DOHH2 (cell line): ENCODE measurements at regions not wholly inside any gene's neighbourhood (a gene's known extent, or its start where the extent isn't known, plus 50 kb on each side); places are given as distances from the start of the nearest gene placed in this dataset.

Experiments
- H3F3A ChIP-seq: fragments of 200-600 bp; sonication (generic), shearing (Covaris generic); 2 replicates; pipeline ENCODE4 v1.6.0; 2016; ENCODE audit warnings: antibody characterized with exemption, mild to moderate bottlenecking; ENCODE audit not compliant: control insufficient read depth, insufficient read depth
- H3K27ac ChIP-seq: fragments of 200-600 bp; sonication (generic); 2 replicates; pipeline ENCODE4 v1.5.1; 2014; ENCODE audit warnings: low read depth, mild to moderate bottlenecking, low read length, moderate library complexity
- H3K27me3 ChIP-seq: fragments of 200-600 bp; sonication (generic); 2 replicates; pipeline ENCODE4 v1.6.1; 2014; ENCODE audit warnings: mild to moderate bottlenecking, low read length, mixed read lengths; ENCODE audit not compliant: control insufficient read depth
- H3K36me3 ChIP-seq: fragments of 200-600 bp; sonication (generic); 2 replicates; pipeline ENCODE4 v1.6.1; 2014; ENCODE audit warnings: mild to moderate bottlenecking, low read length, moderate library complexity, mixed read lengths; ENCODE audit not compliant: control insufficient read depth
- H3K4me1 ChIP-seq: fragments of 200-600 bp; sonication (generic); 2 replicates; pipeline ENCODE4 v1.6.1; 2014; ENCODE audit warnings: mild to moderate bottlenecking, low read length, mixed read lengths; ENCODE audit not compliant: control insufficient read depth
- H3K4me2 ChIP-seq: fragments of 200-600 bp; sonication (generic); 2 replicates; pipeline ENCODE4 v1.6.0; 2014; ENCODE audit warnings: mild to moderate bottlenecking, low read length, moderate library complexity
- H3K4me3 ChIP-seq: fragments of 200-600 bp; sonication (generic); 2 replicates; pipeline ENCODE4 v1.5.1; 2014; ENCODE audit warnings: mild to moderate bottlenecking, low read length, mixed read lengths
- H3K79me2 ChIP-seq: fragments of 200-600 bp; sonication (generic); 2 replicates; pipeline ENCODE4 v1.6.1; 2014; ENCODE audit warnings: mild to moderate bottlenecking, low read length, mixed read lengths; ENCODE audit not compliant: control insufficient read depth
- H3K9me2 ChIP-seq: fragments of 200-600 bp; sonication (generic); replicated peaks from 2 replicates; pipeline ENCODE4 v1.6.1; 2014; ENCODE audit warnings: mild to moderate bottlenecking, low read length, mixed read lengths; ENCODE audit not compliant: control insufficient read depth
- H3K9me3 ChIP-seq: fragments of 200-600 bp; sonication (generic); 2 replicates; pipeline ENCODE4 v1.6.1; 2014; ENCODE audit warnings: antibody characterized with exemption, low read length, mixed read lengths; ENCODE audit not compliant: control insufficient read depth, insufficient read depth
- H4K20me1 ChIP-seq: fragments of 200-600 bp; sonication (generic); 2 replicates; pipeline ENCODE4 v1.6.0; 2014; ENCODE audit warnings: low read depth, mild to moderate bottlenecking, antibody characterized with exemption, low read length, moderate library complexity; ENCODE audit not compliant: control insufficient read depth, insufficient read depth
- CTCF ChIP-seq: fragments of 200-600 bp; sonication (generic); IDR thresholded peaks from one replicate; pipeline ENCODE4 v1.5.1; 2014; ENCODE audit warnings: antibody characterized with exemption, mild to moderate bottlenecking, low read depth, low read length; ENCODE audit not compliant: poor library complexity, severe bottlenecking
- EZH2phosphoT487 ChIP-seq: fragments of 200-600 bp; sonication (generic); IDR thresholded peaks from 2 replicates; pipeline ENCODE4 v1.6.1; 2017; ENCODE audit warnings: borderline replicate concordance, mild to moderate bottlenecking, antibody characterized with exemption, low read length, moderate library complexity, mixed read lengths

DNA sequence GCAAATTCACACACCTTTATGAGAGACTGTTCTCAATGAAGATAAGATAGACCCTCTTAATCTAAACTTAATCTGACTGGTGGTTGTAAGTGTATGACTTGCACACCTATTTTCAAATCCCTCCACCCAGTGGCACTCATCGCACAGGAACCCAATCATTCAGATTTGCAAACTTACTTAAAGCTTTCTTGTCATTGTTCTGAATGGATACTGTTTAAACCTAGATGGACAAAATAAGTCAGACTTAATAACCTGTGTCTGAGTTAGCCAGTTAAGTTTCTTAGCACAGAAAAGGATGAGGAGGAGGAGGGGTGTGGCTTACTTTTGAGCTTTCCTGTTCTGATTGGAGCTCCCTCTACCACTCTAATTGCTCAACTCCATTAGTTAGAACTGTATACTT, 252.4 kb upstream of the CCNH start:
- Histone ChIP-seq H3K27me3 (no peaks in the 10 kb centered on the region), H3F3A (no peaks in the 10 kb centered on the region), H3K27ac (no peak overlapping the region), H3K36me3 (no peaks in the 10 kb centered on the region), H3K9me2 (no peaks in the 10 kb centered on the region), H3K4me1 (no peaks in the 10 kb centered on the region), H3K4me2 (no peak overlapping the region), H4K20me1 (no peaks in the 10 kb centered on the region), H3K79me2 (no peaks in the 10 kb centered on the region), H3K4me3 (no peak overlapping the region), H3K9me3 (no peaks in the 10 kb centered on the region)
- TF ChIP-seq CTCF (no peak), EZH2phosphoT487 (no peak)

GRCh38 chr5:87661784-87662566, 249.2 kb upstream of the CCNH start:
- no peaks in the 10 kb centered on the region for H4K20me1 ChIP-seq
- H3K27me3 ChIP-seq = no peaks in the 10 kb centered on the region

GRCh38 chr5:87653242-87653641, 240.5 kb upstream of the CCNH start:
- Histone ChIP-seq H3K9me2 (no peaks in the 10 kb centered on the region), H3K4me3 (no peak overlapping the region), H3K36me3 (no peaks in the 10 kb centered on the region), H3K79me2 (no peaks in the 10 kb centered on the region), H4K20me1 (no peaks in the 10 kb centered on the region), H3K27ac (no peak overlapping the region), H3F3A (no peaks in the 10 kb centered on the region), H3K4me2 (no peak overlapping the region), H3K9me3 (no peaks in the 10 kb centered on the region), H3K27me3 (no peaks in the 10 kb centered on the region), H3K4me1 (no peaks in the 10 kb centered on the region)
- no peak for TF ChIP-seq EZH2phosphoT487
- no peak for TF ChIP-seq CTCF

More at GRCh38 chr5:87661784-87662566, 249.2 kb upstream of the CCNH start:
- H3K4me2 ChIP-seq = no peak overlapping the region
- H3F3A ChIP-seq = no peaks in the 10 kb centered on the region
- H3K9me3 ChIP-seq = no peaks in the 10 kb centered on the region
- TF ChIP-seq EZH2phosphoT487 = no peak
- no peak for TF ChIP-seq CTCF
- no peaks in the 10 kb centered on the region for H3K9me2 ChIP-seq
- no peaks in the 10 kb centered on the region for H3K36me3 ChIP-seq
- H3K79me2 ChIP-seq = no peaks in the 10 kb centered on the region
- no peaks in the 10 kb centered on the region for H3K4me1 ChIP-seq
- H3K4me3 ChIP-seq = no peak overlapping the region
- no peak overlapping the region for H3K27ac ChIP-seq
